HepG2 (cell line): ENCODE measurements at regions not wholly inside any gene's neighbourhood (a gene's known extent, or its start where the extent isn't known, plus 50 kb on each side); places are given as distances from the start of the nearest gene placed in this dataset.

Experiments used
- ATAC-seq: fragments of 200-7000 bp; cut with Tn5 transposase; 3 replicates; pipeline ENCODE4 v1.9.1; 2020; ENCODE audit warnings: mild to moderate bottlenecking, moderate library complexity
- BruUV-seq: library from RNA; stranded (reverse); fragments of 400-500 nt; replicated peaks from 2 replicates; lab custom pipeline; 2021; lab: Mats Ljungman, UMichigan
- CTCF ChIA-PET: fragments of 300-600 bp; formaldehyde crosslinking; extraction: SDS; loops from one replicate; lab custom pipeline; 2021; ENCODE audit warnings: low total read pairs, inconsistent platforms, low intra/inter-chr PET ratio; lab: Yijun Ruan, JAX
- POLR2A ChIA-PET: fragments of 350-600 bp; sonication (Branson Sonifier 250); formaldehyde crosslinking; loops from one replicate; lab custom pipeline; 2020; ENCODE audit warnings: antibody characterized with exemption, inconsistent platforms; lab: Yijun Ruan, JAX
- DNase-seq: peaks from one replicate; pipeline ENCODE4 v3.0.0-alpha.2; 2015; ENCODE audit warnings: low spot score
- FAIRE-seq: peaks from 3 replicates; lab custom pipeline; 2011; peaks lifted over from hg19 to GRCh38; lab: Jason Lieb, UNC
- H2AFZ ChIP-seq: one replicate; pipeline ENCODE4 v1.6.1; 2011; ENCODE audit warnings: low read length, inconsistent platforms
- H3K27ac ChIP-seq: fragments of 300-600 bp; 3 replicates; pipeline ENCODE4 v1.8.0; 2011; ENCODE audit warnings: mixed run types, mild to moderate bottlenecking, mixed read lengths, low read length, inconsistent platforms; ENCODE audit not compliant: insufficient read depth; ENCODE audit errors: extremely low read length
- H3K27me3 ChIP-seq, 2 experiments: fragments of 200-600 bp in 1 of 2; 2 replicates in 1 of 2; 3 replicates in 1 of 2; pipeline versions ENCODE4 v1.6.0 to v1.8.0; 2011; ENCODE audit warnings: low read length in 2 of 2, mild to moderate bottlenecking in 2 of 2, moderate library complexity in 2 of 2, inconsistent platforms in 1 of 2; ENCODE audit not compliant: insufficient read depth in 2 of 2, control insufficient read depth in 1 of 2
- H3K36me3 ChIP-seq, 2 experiments: fragments of 200-600 bp in 1 of 2; replicated peaks in 1 of 2; 2 replicates in 1 of 2; 3 replicates in 1 of 2; pipeline versions ENCODE4 v1.5.1 to v1.8.0; 2011; ENCODE audit warnings: low read length in 2 of 2, inconsistent platforms in 1 of 2; ENCODE audit not compliant: insufficient read depth in 2 of 2, control insufficient read depth in 1 of 2
- H3K4me1 ChIP-seq: 2 replicates; pipeline ENCODE4 v1.5.1; 2012; ENCODE audit warnings: low read length, inconsistent platforms; ENCODE audit not compliant: insufficient read depth
- H3K4me2 ChIP-seq: 2 replicates; pipeline ENCODE4 v1.6.0; 2011; ENCODE audit warnings: low read depth, low read length, inconsistent platforms
- H3K4me3 ChIP-seq, 3 experiments: fragments of 200-600 bp in 1 of 3; sonication (generic), shearing (Covaris generic) in 1 of 3; replicated peaks in 1 of 3; 2 replicates each; pipeline ENCODE4 v1.5.1; 2011 to 2016; ENCODE audit warnings: low read length in 3 of 3, inconsistent platforms in 2 of 3, low read depth in 2 of 3, mild to moderate bottlenecking in 2 of 3, control low read depth in 1 of 3, mixed read lengths in 1 of 3; ENCODE audit not compliant: insufficient read depth in 1 of 3
- H3K79me2 ChIP-seq: one replicate; pipeline ENCODE4 v1.6.1; 2011; ENCODE audit warnings: low read length, inconsistent platforms; ENCODE audit not compliant: insufficient read depth
- H3K9ac ChIP-seq: 2 replicates; pipeline ENCODE4 v1.6.0; 2011; ENCODE audit warnings: mild to moderate bottlenecking, low read depth, low read length, inconsistent platforms; ENCODE audit not compliant: insufficient read depth
- H3K9me3 ChIP-seq: 2 replicates; pipeline ENCODE4 v1.5.1; 2012; ENCODE audit warnings: mild to moderate bottlenecking, low read length
- H4K20me1 ChIP-seq: 2 replicates; pipeline ENCODE4 v1.6.0; 2011; ENCODE audit warnings: inconsistent platforms, mild to moderate bottlenecking, low read length, moderate library complexity; ENCODE audit not compliant: insufficient read depth
- ATF5 ChIP-seq: sonication (generic); formaldehyde crosslinking; IDR thresholded peaks from 2 replicates; pipeline ENCODE4 v1.4.0; 2020; ENCODE audit warnings: mild to moderate bottlenecking, low read depth, missing genetic modification reagents
- CEBPG ChIP-seq: IDR thresholded peaks from 2 replicates; pipeline ENCODE4 v1.6.1; 2016
- CHCHD3 ChIP-seq: sonication (generic); formaldehyde crosslinking; IDR thresholded peaks from 2 replicates; pipeline ENCODE4 v1.8.0; 2022; ENCODE audit warnings: mild to moderate bottlenecking, missing genetic modification reagents, moderate library complexity
- FOXO4 ChIP-seq: sonication (generic); formaldehyde crosslinking; conservative IDR thresholded peaks from 2 replicates; pipeline ENCODE4 v1.8.1; 2023; ENCODE audit warnings: missing genetic modification reagents
- IRX3 ChIP-seq: sonication (generic); formaldehyde crosslinking; IDR thresholded peaks from 2 replicates; pipeline ENCODE4 v1.8.1; 2023; ENCODE audit warnings: mild to moderate bottlenecking, low read depth, missing genetic modification reagents, borderline replicate concordance
- ISX ChIP-seq: sonication (generic); formaldehyde crosslinking; conservative IDR thresholded peaks from 2 replicates; pipeline ENCODE4 v1.5.0; 2020; ENCODE audit warnings: missing genetic modification reagents
- JUNB ChIP-seq: sonication (generic); formaldehyde crosslinking; IDR thresholded peaks from 2 replicates; pipeline ENCODE4 v1.8.0; 2022; ENCODE audit warnings: missing genetic modification reagents, mild to moderate bottlenecking, borderline replicate concordance
- MAFF ChIP-seq: IDR thresholded peaks from 2 replicates; pipeline ENCODE4 v1.6.1; 2011; ENCODE audit warnings: low read depth, low read length, improper control_type of control experiment
- MLLT10 ChIP-seq: sonication (generic); formaldehyde crosslinking; IDR thresholded peaks from 2 replicates; pipeline ENCODE4 v1.4.0; 2020; ENCODE audit warnings: missing genetic modification reagents
- MTERF4 ChIP-seq: sonication (generic); formaldehyde crosslinking; IDR thresholded peaks from 2 replicates; pipeline ENCODE4 v1.8.0; 2023; ENCODE audit warnings: mild to moderate bottlenecking, missing genetic modification reagents
- NCOA5 ChIP-seq: sonication (generic); formaldehyde crosslinking; IDR thresholded peaks from 2 replicates; pipeline ENCODE4 v1.4.0; 2020; ENCODE audit warnings: missing genetic modification reagents
- NFATC3 ChIP-seq: sonication (generic); formaldehyde crosslinking; IDR thresholded peaks from 2 replicates; pipeline ENCODE4 v1.5.1; 2020; ENCODE audit warnings: mild to moderate bottlenecking, missing genetic modification reagents
- SAFB2 ChIP-seq: sonication (generic); formaldehyde crosslinking; IDR thresholded peaks from 2 replicates; pipeline ENCODE4 v1.5.1; 2020; ENCODE audit warnings: missing genetic modification reagents, low read depth, mild to moderate bottlenecking, borderline replicate concordance
- SP5 ChIP-seq: IDR thresholded peaks from 2 replicates; pipeline ENCODE4 v1.6.1; 2016; ENCODE audit warnings: low read depth, borderline replicate concordance
- ZKSCAN8 ChIP-seq: IDR thresholded peaks from 2 replicates; pipeline ENCODE4 v1.6.1; 2016; ENCODE audit warnings: borderline replicate concordance, missing genetic modification reagents, missing compliant biosample characterization
- ZNF550 ChIP-seq: sonication (generic); formaldehyde crosslinking; IDR thresholded peaks from 2 replicates; pipeline ENCODE4 v1.4.0; 2020; ENCODE audit warnings: mild to moderate bottlenecking, missing genetic modification reagents, borderline replicate concordance
- ZNF646 ChIP-seq: sonication (generic); formaldehyde crosslinking; IDR thresholded peaks from 2 replicates; pipeline ENCODE4 v1.9.0; 2021; ENCODE audit warnings: mild to moderate bottlenecking, missing genetic modification reagents
- ZSCAN29 ChIP-seq: sonication (generic); formaldehyde crosslinking; conservative IDR thresholded peaks from 2 replicates; pipeline ENCODE4 v1.4.0; 2020; ENCODE audit warnings: mild to moderate bottlenecking, missing genetic modification reagents
- WGBS: methylation state at CpG from one replicate; pipeline ENCODE4 v1.1.6; 2017; ENCODE audit warnings: low lambda C conversion rate; 5-methylcytosine and 5-hydroxymethylcytosine counted together
- in situ Hi-C: cut with HindIII; loops from 2 replicates; pipeline ENCODE4 v1.10.0; 2017; ENCODE audit warnings: low pct_unique_long_range_greater_than_20kb; ENCODE audit not compliant: extremely low pct_ligation_motif_present
- intact Hi-C: fragments of 100-400 bp; cut with micrococcal nuclease; formaldehyde crosslinking; loops from one replicate; pipeline ENCODE4 v1.10.0; 2022; ENCODE audit not compliant: unreplicated experiment

- CTCF ChIA-PET = no interaction called here
- no peak for FAIRE-seq
- no peak for TF ChIP-seq NFATC3 (CRISPR knock-in tag)
- no peak for TF ChIP-seq ZNF646 (CRISPR knock-in tag)
- TF ChIP-seq NCOA5 = no peak
- no peak for TF ChIP-seq MTERF4 (CRISPR knock-in tag)
- TF ChIP-seq JUNB (CRISPR knock-in tag) = no peak
- no peak for TF ChIP-seq ZKSCAN8 (CRISPR knock-in tag)
- no peak for TF ChIP-seq SAFB2 (CRISPR knock-in tag)
- no peak for TF ChIP-seq ZNF550 (CRISPR knock-in tag)
- TF ChIP-seq ZSCAN29 (CRISPR knock-in tag) = no peak
- TF ChIP-seq ATF5 (CRISPR knock-in tag) = no peak
- no peak for TF ChIP-seq ISX (CRISPR knock-in tag)
- no peak for TF ChIP-seq MAFF
- TF ChIP-seq SP5 (CRISPR knock-in tag) = no peak
- TF ChIP-seq FOXO4 (CRISPR knock-in tag) = no peak
- TF ChIP-seq CEBPG (CRISPR knock-in tag) = no peak
- TF ChIP-seq CHCHD3 (CRISPR knock-in tag) = no peak
- TF ChIP-seq IRX3 = no peak
- TF ChIP-seq MLLT10 (CRISPR knock-in tag) = no peak
Measured at GRCh38 chr1:194067772-194068171, 881.4 kb upstream of the B3GALT2 start.

More at GRCh38 chr1:194067772-194068171, 881.4 kb upstream of the B3GALT2 start:
- Histone ChIP-seq H3K9ac (no peak overlapping the region), H3K79me2 (no peaks in the 10 kb centered on the region), H4K20me1 (no peaks in the 10 kb centered on the region), H2AFZ (no peak overlapping the region), H3K27me3 (no peaks in the 10 kb centered on the region), H3K4me3 (no peak overlapping the region), H3K4me1 (no peaks in the 10 kb centered on the region), H3K4me2 (no peak overlapping the region), H3K27ac (no peak overlapping the region), H3K36me3 (no peaks in the 10 kb centered on the region), H3K9me3 (no peaks in the 10 kb centered on the region)
- intact Hi-C loops = no loop called here
- WGBS = 3% methylated on average over 2 of the region's 2 CpGs
- POLR2A ChIA-PET = no interaction called here
- no TSS peak for BruUV-seq
- in situ Hi-C loops = no loop called here
- DNase-seq = no peak
- no peak for ATAC-seq
